HG03159 (cell line): ENCODE measurements at regions not wholly inside any gene's neighbourhood (a gene's known extent, or its start where the extent isn't known, plus 50 kb on each side); places are given as distances from the start of the nearest gene placed in this dataset.
"Not testable (repeated sequence)": the region's sequence is repeated elsewhere in the genome, so short reads cannot be mapped to it uniquely, and the experiment has no call there.

Experiments
- ATAC-seq: cut with Tn5 transposase; IDR thresholded peaks from one replicate; pipeline ENCODE4 v1.9.1; 2021; ENCODE audit warnings: mild to moderate bottlenecking, moderate library complexity; ENCODE audit not compliant: unreplicated experiment

DNA sequence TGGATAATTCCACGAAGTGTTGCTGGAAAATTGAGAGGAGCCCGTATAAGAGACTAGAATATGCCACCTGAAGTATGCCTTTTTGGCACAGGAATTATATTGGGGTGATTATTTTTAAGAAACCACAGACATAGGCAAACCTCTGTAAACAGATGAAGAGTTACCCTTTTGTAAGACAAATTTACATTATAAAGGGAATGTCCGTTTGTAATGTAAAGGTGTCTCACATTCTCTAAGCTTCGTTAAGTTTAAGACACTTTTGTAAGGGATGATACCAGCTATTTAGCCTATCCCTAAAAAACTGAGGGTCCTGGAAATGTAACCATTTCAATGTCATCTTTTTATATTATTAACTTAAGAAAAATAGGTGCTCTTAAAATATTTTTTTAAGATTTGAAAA, 432.8 kb upstream of the SYT4 start:
- no peak for ATAC-seq

DNA sequence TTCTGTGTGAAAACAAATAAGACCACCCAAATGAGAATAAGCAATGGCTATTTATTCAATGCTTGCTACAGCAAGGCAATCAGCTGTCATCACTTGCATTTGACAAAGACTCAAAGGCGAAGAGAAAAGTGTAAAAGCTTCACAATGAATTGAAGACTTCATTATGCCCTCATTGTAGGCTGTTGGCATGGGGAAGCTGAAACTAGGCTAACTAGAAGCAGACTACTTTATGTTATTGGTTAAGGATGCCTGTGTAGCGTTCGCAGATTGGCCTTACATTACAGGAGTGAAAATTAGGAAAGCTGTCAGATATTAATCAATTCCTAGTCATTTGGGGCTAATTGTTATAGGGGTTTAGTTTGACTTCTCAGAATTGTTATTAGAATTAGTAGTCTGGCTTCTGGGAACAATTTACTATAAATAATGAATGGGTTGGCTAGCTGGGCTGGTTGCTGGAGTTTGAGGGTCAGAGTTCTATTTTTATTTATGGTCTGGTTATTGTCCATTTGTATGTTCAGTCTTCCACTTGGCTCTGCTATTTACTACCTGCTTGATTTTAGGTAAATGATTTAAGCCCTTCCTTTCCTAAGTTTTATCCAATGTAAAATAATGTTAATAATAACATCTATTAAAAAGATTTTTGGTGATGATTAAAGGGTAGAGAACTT, 437.2 kb upstream of the SYT4 start:
- ATAC-seq: no peak

DNA sequence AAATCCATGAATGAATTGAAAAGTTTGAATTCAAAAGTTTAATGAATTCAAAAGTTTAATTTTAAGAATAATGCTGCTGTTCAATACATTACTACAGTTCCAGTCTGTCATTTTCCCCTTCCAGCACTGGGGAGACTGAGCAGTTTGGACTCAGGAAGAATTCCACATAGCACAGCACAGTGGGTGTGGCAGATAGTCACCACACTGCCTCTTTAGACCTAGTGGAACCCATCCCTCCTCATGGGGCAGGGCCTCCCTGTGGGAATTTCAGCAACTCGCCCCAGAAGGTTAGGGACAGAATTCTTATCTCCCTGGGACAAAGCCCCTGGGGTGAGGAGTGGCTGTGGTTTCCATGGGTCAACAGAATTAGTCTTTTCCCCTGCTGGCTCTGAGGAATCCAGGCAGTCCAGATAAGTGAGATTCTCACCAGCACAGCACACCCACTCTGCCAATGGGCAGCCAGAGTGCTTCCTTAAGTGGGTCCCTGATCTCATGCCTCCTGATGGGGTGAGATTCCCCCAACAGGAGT, 442.0 kb upstream of the SYT4 start:
- no peak for ATAC-seq

- ATAC-seq: no peak
Measured at GRCh38 chr18:43720041-43720440, 442.8 kb upstream of the SYT4 start.

DNA sequence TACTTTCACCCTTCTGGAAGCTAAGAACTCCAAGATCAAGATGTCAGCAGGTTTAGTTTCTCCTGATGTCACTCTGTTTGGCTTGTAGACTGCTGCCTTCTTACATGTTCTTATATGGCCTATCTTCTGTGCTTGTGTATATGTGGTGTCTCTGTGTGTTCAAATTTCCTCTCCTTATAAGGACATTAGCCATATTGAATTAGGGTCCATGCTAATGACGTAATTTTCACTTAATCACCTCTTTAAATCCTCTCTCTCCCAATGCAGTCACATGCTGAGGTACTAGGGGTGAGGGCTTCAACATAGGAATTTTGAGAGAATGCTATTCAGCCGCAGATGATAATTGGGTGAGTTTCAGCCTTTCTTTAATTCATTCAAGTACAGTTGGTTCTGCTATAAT, 458.3 kb upstream of the SYT4 start:
- no peak for ATAC-seq

GRCh38 chr18:43744960-43745745, 467.9 kb upstream of the SYT4 start:
- ATAC-seq: no peak

GRCh38 chr18:43751203-43751602, 473.9 kb upstream of the SYT4 start:
- no peak for ATAC-seq

DNA sequence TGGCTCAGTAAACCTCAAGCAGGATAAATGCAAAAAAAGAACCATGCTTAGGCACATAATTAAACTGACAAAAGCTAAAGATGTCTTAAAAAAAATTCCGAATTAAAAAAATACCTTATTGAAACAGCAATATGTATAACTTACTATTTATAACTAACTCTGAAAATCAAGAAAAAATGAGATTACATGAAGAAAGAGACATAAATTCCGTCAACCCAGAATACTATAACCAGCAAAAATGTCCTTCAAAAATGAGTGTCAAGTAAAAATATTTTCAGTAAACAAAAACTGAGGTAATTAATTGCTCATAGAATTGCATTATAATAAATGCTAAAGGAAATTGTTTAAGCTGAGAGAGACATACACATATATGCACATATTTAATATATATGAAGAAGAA, 474.5 kb upstream of the SYT4 start:
- ATAC-seq: no peak

- no peak for ATAC-seq
Measured at GRCh38 chr18:43757273-43757672, 480.0 kb upstream of the SYT4 start.

GRCh38 chr18:43758734-43759133, 481.4 kb upstream of the SYT4 start:
- no peak for ATAC-seq

- no peak for ATAC-seq
Measured at GRCh38 chr18:43760010-43760409, 482.7 kb upstream of the SYT4 start.

GRCh38 chr18:43772907-43773306, 495.6 kb upstream of the SYT4 start:
- ATAC-seq: no peak

DNA sequence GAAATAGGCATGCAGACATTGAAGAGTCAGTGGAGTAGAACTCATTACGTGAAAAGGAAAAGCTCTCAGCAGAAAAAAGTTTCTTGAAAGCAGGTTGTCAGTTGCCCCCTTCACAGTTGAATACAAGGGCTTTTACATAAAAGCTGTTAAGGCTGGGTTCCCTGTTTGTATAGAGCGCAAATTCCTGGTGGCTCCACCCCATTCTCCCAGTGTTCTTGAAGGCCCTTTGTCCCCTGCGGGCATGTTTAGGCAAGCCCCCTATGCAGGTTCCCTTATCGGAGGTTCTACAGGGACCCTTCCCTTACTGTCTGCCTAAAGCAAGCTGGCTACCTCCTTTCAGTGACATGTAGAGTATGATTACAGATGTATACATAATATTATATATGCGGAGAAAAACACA, 497.2 kb upstream of the SYT4 start:
- no peak for ATAC-seq

- ATAC-seq: no peak
Measured at GRCh38 chr18:43775591-43775990, 498.3 kb upstream of the SYT4 start.

GRCh38 chr18:43776997-43777396, 499.7 kb upstream of the SYT4 start:
- ATAC-seq: no peak

DNA sequence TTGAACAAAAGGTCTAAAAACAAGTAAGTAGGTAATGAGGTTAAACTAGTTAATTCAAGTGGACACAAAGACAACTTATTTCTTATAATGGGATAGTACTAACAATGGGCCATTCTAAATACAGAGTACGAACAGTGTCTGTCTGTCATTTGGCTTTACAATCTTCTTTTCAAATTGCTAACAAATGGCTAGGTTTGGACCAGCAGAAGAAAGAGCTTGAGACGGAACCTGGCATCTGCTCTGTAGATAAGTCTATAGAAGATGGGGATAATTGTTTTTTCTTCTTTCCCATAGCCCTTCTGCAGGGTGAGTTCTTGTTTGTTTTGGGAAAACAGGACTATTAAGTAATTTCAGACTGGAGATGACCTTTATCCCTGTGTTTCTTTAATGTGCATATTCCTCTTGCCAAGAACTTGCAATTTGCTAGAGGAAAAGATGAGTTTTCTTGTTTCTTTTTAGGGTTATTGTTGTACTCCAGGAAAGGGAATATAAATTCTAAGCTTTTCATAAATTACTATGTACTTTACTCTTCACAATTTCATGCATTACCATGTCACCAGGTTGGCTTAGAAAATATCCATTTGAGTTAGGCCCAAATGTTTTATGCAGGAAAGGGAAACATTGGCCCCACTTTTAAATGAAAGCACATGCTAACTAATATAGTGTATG, 500.5 kb upstream of the SYT4 start:
- no peak for ATAC-seq

DNA sequence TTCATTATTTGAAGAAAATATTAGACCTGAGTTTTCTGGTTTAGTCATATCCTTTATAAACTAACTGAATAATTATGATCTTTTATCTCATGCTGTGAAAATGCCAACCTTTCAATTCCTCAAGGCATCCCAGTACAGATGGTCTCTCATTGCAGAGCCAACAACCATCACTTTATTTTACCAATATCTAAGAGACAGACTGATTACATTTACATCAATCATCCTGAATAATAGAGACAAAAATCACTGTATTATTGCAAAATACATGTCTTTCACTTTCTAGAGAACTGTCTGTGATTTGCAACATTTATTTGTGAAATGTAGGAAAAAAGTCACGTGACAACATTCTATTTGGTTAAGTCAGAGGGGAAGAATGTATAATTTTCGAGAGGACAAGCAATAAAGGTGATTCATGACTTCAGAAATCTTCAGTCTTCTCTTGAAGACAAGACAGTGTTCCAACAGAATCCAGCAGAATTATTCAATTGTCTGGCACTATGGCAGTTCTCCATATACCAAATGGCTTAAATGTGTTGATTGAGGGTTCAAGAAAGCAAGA, 503.6 kb upstream of the SYT4 start:
- no peak for ATAC-seq

- ATAC-seq: no peak
Measured at GRCh38 chr18:43785158-43785557, 507.9 kb upstream of the SYT4 start.

- no peak for ATAC-seq
Measured at GRCh38 chr18:43786893-43787292, 509.6 kb upstream of the SYT4 start.

GRCh38 chr18:43787721-43788120, 510.4 kb upstream of the SYT4 start:
- not testable (repeated sequence) for ATAC-seq

GRCh38 chr18:43789234-43790000, 512.1 kb upstream of the SYT4 start:
- ATAC-seq: no peak
